ENCODE measurements at regions not wholly inside any gene's neighbourhood (a gene's known extent, or its start where the extent isn't known, plus 50 kb on each side); places are given as distances from the start of the nearest gene placed in this dataset.
"Not testable (repeated sequence)": the region's sequence is repeated elsewhere in the genome, so short reads cannot be mapped to it uniquely, and the experiment has no call there.

GRCh38 chr3:159233734-159234133 lies 431.9 kb downstream of the MFSD1 start:
- DNase-seq: no peak

- no peak for DNase-seq
Observed at GRCh38 chr3:159234306-159234705, 432.5 kb downstream of the MFSD1 start.

- no peak for DNase-seq
Observed at GRCh38 chr3:159236321-159236720, 434.5 kb downstream of the MFSD1 start.

- DNase-seq: no peak
Observed at GRCh38 chr3:159237226-159237625, 435.4 kb downstream of the MFSD1 start.

GRCh38 chr3:159238646-159239045 lies 436.8 kb downstream of the MFSD1 start:
- no peak for DNase-seq

GRCh38 chr3:159239059-159239458 lies 437.2 kb downstream of the MFSD1 start:
- DNase-seq: no peak

- no peak for DNase-seq
Observed at GRCh38 chr3:159244933-159245332, 443.1 kb downstream of the MFSD1 start.

GRCh38 chr3:159245871-159246270 lies 444.0 kb downstream of the MFSD1 start:
- DNase-seq: no peak

GRCh38 chr3:159246385-159246784 lies 444.5 kb downstream of the MFSD1 start:
- no peak for DNase-seq

- no peak for DNase-seq
Observed at GRCh38 chr3:159249472-159250174, 447.8 kb downstream of the MFSD1 start.

- DNase-seq: no peak
Observed at GRCh38 chr3:159250961-159251360, 449.1 kb downstream of the MFSD1 start.

GRCh38 chr3:159252274-159252673 lies 450.4 kb downstream of the MFSD1 start:
- DNase-seq: no peak

- no peak for DNase-seq
Observed at GRCh38 chr3:159252772-159253384, 451.0 kb downstream of the MFSD1 start.

GRCh38 chr3:159253860-159254259 lies 452.0 kb downstream of the MFSD1 start:
- no peak for DNase-seq

GRCh38 chr3:159257954-159258353 lies 456.1 kb downstream of the MFSD1 start:
- DNase-seq: no peak

- DNase-seq: no peak
Observed at GRCh38 chr3:159258934-159259333, 457.1 kb downstream of the MFSD1 start.

- DNase-seq: no peak
Observed at GRCh38 chr3:159260049-159260662, 458.3 kb downstream of the MFSD1 start.

- not testable (repeated sequence) for DNase-seq
Observed at GRCh38 chr3:159261333-159261732, 459.5 kb downstream of the MFSD1 start.

- DNase-seq: no peak
Observed at GRCh38 chr3:159263750-159264553, 462.1 kb downstream of the MFSD1 start.

GRCh38 chr3:159265705-159266104 lies 463.9 kb downstream of the MFSD1 start:
- DNase-seq: no peak

GRCh38 chr3:159266779-159267178 lies 464.9 kb downstream of the MFSD1 start:
- DNase-seq: no peak

GRCh38 chr3:159271799-159272512 lies 470.1 kb downstream of the MFSD1 start:
- no peak for DNase-seq
